Fibroblast of pulmonary artery (primary cell): ENCODE measurements at regions not wholly inside any gene's neighbourhood (a gene's known extent, or its start where the extent isn't known, plus 50 kb on each side); places are given as distances from the start of the nearest gene placed in this dataset.

Experiments used
- DNase-seq: peaks from one replicate; pipeline ENCODE4 v3.0.0-alpha.2; 2010; ENCODE audit warnings: low read depth
- H3K4me3 ChIP-seq: replicated peaks from 2 replicates; pipeline ENCODE4 v1.5.1; 2011; ENCODE audit warnings: low read depth, mild to moderate bottlenecking, control low read depth, low read length, moderate library complexity
- CTCF ChIP-seq: IDR thresholded peaks from 2 replicates; pipeline ENCODE4 v1.5.1; 2011; ENCODE audit warnings: mild to moderate bottlenecking, control low read depth, low read length, inconsistent platforms; ENCODE audit errors: missing control alignments

- no peak overlapping the region for H3K4me3 ChIP-seq
- TF ChIP-seq CTCF, result no peak
- no peak for DNase-seq
These were observed 411.6 kb downstream of the BRINP1 start for GRCh38 chr9:118957585-118957984.

GRCh38 chr9:118959366-118959765 is 409.9 kb downstream of the BRINP1 start:
- TF ChIP-seq CTCF, result no peak
- no peak for DNase-seq
- H3K4me3 ChIP-seq, result no peak overlapping the region

GRCh38 chr9:118961857-118962256 is 407.4 kb downstream of the BRINP1 start:
- peak; percentile 1 for DNase-seq

GRCh38 chr9:118962426-118962825 is 406.8 kb downstream of the BRINP1 start:
- H3K4me3 ChIP-seq, result no peak overlapping the region
- no peak for DNase-seq
- no peak for TF ChIP-seq CTCF

More at GRCh38 chr9:118961857-118962256, 407.4 kb downstream of the BRINP1 start:
- TF ChIP-seq CTCF, result no peak
- H3K4me3 ChIP-seq, result no peak overlapping the region

- no peak for DNase-seq
- no peak overlapping the region for H3K4me3 ChIP-seq
- no peak for TF ChIP-seq CTCF
These were observed 405.6 kb downstream of the BRINP1 start for GRCh38 chr9:118963674-118964073.

GRCh38 chr9:118967901-118968300 is 401.3 kb downstream of the BRINP1 start:
- TF ChIP-seq CTCF, result no peak
- no peak overlapping the region for H3K4me3 ChIP-seq

GRCh38 chr9:118975736-118976135 is 393.5 kb downstream of the BRINP1 start:
- DNase-seq, result no peak
- no peak overlapping the region for H3K4me3 ChIP-seq
- no peak for TF ChIP-seq CTCF

More at GRCh38 chr9:118967901-118968300, 401.3 kb downstream of the BRINP1 start:
- no peak for DNase-seq
